GM12864 (cell line): ENCODE measurements at regions not wholly inside any gene's neighbourhood (a gene's known extent, or its start where the extent isn't known, plus 50 kb on each side); places are given as distances from the start of the nearest gene placed in this dataset.
"Not testable (repeated sequence)": the region's sequence is repeated elsewhere in the genome, so short reads cannot be mapped to it uniquely, and the experiment has no call there.

ENCODE experiments used
- DNase-seq: peaks from one replicate; pipeline ENCODE4 v3.0.0-alpha.2; 2011; ENCODE audit warnings: low read depth
- H3K4me3 ChIP-seq: 2 replicates; pipeline ENCODE4 v1.5.1; 2011; ENCODE audit warnings: mild to moderate bottlenecking, low read depth, low read length, control low read depth
- CTCF ChIP-seq: IDR thresholded peaks from 2 replicates; pipeline ENCODE4 v1.5.1; 2011; ENCODE audit warnings: low read depth, mild to moderate bottlenecking, moderate library complexity, low read length, control low read depth, inconsistent platforms; ENCODE audit errors: missing control alignments

- H3K4me3 ChIP-seq = no peak overlapping the region
- DNase-seq = no peak
- TF ChIP-seq CTCF = no peak
Observed at GRCh38 chr9:29176786-29177185, 1603.5 kb upstream of the C9orf72 start.

GRCh38 chr9:29183971-29184370 lies 1610.7 kb upstream of the C9orf72 start:
- DNase-seq = no peak
- no peak for TF ChIP-seq CTCF

DNA sequence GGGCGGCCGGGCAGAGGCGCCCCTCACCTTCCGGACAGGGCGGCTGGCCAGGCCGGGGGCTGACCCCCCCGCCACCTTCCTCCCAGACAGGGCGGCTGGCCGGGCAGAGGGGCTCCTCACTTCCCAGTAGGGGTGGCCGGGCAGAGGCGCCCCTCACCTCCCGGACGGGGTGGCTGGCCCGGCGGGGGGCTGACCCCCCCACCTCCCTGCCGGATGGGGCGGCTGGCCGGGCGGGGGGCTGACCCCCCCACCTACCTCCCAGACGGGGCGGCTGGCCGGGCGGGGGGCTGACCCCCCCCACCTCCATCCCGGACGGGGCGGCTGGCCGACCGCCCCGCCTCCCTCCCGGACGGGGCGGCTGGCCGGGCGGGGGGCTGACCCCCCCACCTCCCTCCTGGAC lies 1615.5 kb upstream of the C9orf72 start:
- DNase-seq, H3K4me3 ChIP-seq: not testable (repeated sequence)

More at GRCh38 chr9:29183971-29184370, 1610.7 kb upstream of the C9orf72 start:
- H3K4me3 ChIP-seq = no peak overlapping the region

DNA sequence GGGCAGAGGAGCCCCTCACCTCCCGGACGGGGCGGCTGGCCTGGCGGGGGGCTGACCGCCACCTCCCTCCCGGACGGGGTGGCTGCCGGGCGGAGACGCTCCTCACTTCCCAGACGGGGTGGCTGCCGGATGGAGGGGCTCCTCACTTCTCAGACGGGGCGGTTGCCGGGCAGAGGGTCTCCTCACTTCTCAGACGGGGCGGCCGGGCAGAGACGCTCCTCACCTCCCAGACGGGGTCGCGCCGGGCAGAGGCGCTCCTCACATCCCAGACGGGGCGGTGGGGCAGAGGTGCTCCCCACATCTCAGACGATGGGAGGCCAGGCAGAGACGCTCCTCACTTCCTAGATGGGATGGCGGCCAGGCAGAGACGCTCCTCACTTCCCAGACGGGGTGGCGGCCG lies 1615.9 kb upstream of the C9orf72 start:
- H3K4me3 ChIP-seq, DNase-seq: not testable (repeated sequence)

DNA sequence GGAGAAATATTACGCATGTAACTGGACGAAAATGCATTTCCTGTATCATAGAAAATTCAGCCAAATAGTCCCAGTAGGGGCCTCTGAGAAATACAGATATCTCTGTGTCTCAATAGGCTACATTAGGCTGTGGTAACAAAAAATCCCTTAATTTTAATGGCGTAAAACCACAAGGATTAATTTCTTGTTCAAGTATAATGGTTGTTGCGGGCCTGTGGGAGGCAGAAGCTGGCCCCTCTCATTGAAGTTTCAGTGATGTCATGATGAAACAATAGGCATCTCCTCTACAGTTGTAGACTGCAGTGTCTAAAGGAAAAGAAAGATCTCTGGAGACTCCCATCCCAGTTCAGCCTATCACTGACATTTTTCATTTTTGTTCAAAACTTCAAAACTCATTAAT lies 1625.6 kb upstream of the C9orf72 start:
- TF ChIP-seq CTCF = no peak
- H3K4me3 ChIP-seq = no peak overlapping the region
- DNase-seq = no peak

GRCh38 chr9:29199975-29200374 lies 1626.7 kb upstream of the C9orf72 start:
- no peak for TF ChIP-seq CTCF
- H3K4me3 ChIP-seq = no peak overlapping the region
- no peak for DNase-seq

GRCh38 chr9:29200650-29201049 lies 1627.4 kb upstream of the C9orf72 start:
- no peak overlapping the region for H3K4me3 ChIP-seq
- TF ChIP-seq CTCF = no peak
- no peak for DNase-seq

DNA sequence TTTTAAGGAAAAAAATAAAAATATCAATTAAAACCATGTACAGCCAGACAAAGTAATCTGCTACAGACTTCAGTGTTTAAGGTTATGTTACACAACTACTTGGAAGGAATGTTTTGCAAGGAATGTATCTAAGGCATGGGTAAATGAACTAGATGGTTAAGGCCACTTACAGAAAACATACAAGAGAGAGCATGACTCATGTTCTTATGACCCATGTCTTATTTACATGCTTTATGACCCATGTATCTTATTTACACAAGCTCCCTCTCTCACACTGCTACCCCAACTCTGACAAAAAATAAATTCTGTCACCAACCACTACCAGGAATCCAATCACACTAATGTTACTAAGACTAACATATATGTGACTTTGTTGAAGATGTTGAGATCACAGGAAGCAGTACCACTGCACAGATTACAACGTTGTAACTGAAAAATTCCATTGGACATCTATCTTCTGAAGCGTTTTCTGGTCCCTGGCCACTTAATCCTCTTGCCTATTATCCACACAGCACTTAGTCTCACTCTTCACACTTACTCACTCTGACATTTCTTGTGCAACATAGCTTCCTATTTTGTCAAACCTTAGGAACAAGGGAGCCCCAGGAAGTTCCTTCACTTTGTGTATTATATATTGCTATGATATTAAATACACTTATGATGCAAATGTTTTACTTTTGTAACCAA lies 1630.1 kb upstream of the C9orf72 start:
- no peak for TF ChIP-seq CTCF
- no peak overlapping the region for H3K4me3 ChIP-seq
- DNase-seq = no peak
